Liver (tissue), 3 donors: ENCODE measurements at regions not wholly inside any gene's neighbourhood (a gene's known extent, or its start where the extent isn't known, plus 50 kb on each side); places are given as distances from the start of the nearest gene placed in this dataset.

ENCODE experiments used
- CTCF ChIP-seq: fragments of 150-350 bp; IDR thresholded peaks from 2 replicates; pipeline ENCODE4 v1.5.1; 2017; ENCODE audit warnings: improper control_type of control experiment, low read depth, low read length; ENCODE audit not compliant: missing input control
- RAD21 ChIP-seq, 2 donors: IDR thresholded peaks; 2 replicates each; pipeline ENCODE4 v1.6.1; 2016; ENCODE audit warnings: antibody characterized with exemption in 2 of 2, mild to moderate bottlenecking in 2 of 2
- donor health status: healthy.
- donor health status: healthy.

- TF ChIP-seq CTCF, result no peak
- no peak for TF ChIP-seq RAD21 (IDR thresholded peaks at IDR 0.05)
These were observed 95.0 kb downstream of the MICALL2 start for GRCh38 chr7:1364068-1364905.
